OCI-LY1 (cell line): ENCODE measurements at regions not wholly inside any gene's neighbourhood (a gene's known extent, or its start where the extent isn't known, plus 50 kb on each side); places are given as distances from the start of the nearest gene placed in this dataset.

ENCODE experiments used
- H2AFZ ChIP-seq: fragments of 200-600 bp; sonication (generic), shearing (Covaris generic); 2 replicates; pipeline ENCODE4 v1.6.0; 2014; ENCODE audit warnings: antibody characterized with exemption, mild to moderate bottlenecking, low read length
- H3F3A ChIP-seq: fragments of 200-600 bp; sonication (generic), shearing (Covaris generic); 2 replicates; pipeline ENCODE4 v1.6.0; 2014; ENCODE audit warnings: mild to moderate bottlenecking, antibody characterized with exemption, low read length, moderate library complexity; ENCODE audit not compliant: insufficient read depth
- H3K27ac ChIP-seq: fragments of 200-600 bp; sonication (generic); 2 replicates; pipeline ENCODE4 v1.5.1; 2014; ENCODE audit warnings: low read length, mixed run types, mild to moderate bottlenecking, low read depth; ENCODE audit not compliant: poor library complexity, severe bottlenecking
- H3K27me3 ChIP-seq: fragments of 200-600 bp; sonication (generic); 2 replicates; pipeline ENCODE4 v1.6.0; 2014; ENCODE audit warnings: antibody characterized with exemption, mild to moderate bottlenecking, low read length, moderate library complexity; ENCODE audit not compliant: insufficient read depth
- H3K36me3 ChIP-seq: fragments of 200-600 bp; sonication (generic); 2 replicates; pipeline ENCODE4 v1.6.1; 2014; ENCODE audit warnings: mild to moderate bottlenecking, antibody characterized with exemption, low read length, moderate library complexity, mixed read lengths; ENCODE audit not compliant: insufficient read depth
- H3K4me1 ChIP-seq: fragments of 200-600 bp; sonication (generic); 2 replicates; pipeline ENCODE4 v1.5.1; 2014; ENCODE audit warnings: mild to moderate bottlenecking, low read length, moderate library complexity; ENCODE audit not compliant: insufficient read depth, severe bottlenecking
- H3K4me2 ChIP-seq: fragments of 200-600 bp; sonication (generic), shearing (Covaris generic); 2 replicates; pipeline ENCODE4 v1.6.1; 2014; ENCODE audit warnings: low read length
- H3K4me3 ChIP-seq: fragments of 200-600 bp; sonication (generic); 2 replicates; pipeline ENCODE4 v1.5.1; 2014; ENCODE audit warnings: low read length, low read depth, mild to moderate bottlenecking, mixed read lengths; ENCODE audit not compliant: poor library complexity, severe bottlenecking
- H3K79me2 ChIP-seq: fragments of 200-600 bp; shearing (Covaris generic); 2 replicates; pipeline ENCODE4 v1.6.1; 2016; ENCODE audit warnings: mixed run types, low read length, mixed read lengths; ENCODE audit not compliant: insufficient read depth
- H3K9ac ChIP-seq: fragments of 200-600 bp; sonication (generic), shearing (Covaris generic); 2 replicates; pipeline ENCODE4 v1.6.1; 2014; ENCODE audit warnings: mild to moderate bottlenecking, low read length, mixed read lengths
- H3K9me2 ChIP-seq: fragments of 200-600 bp; sonication (generic), shearing (Covaris generic); 2 replicates; pipeline ENCODE4 v1.6.1; 2014; ENCODE audit warnings: low read depth, mild to moderate bottlenecking, low read length, mixed read lengths
- H3K9me3 ChIP-seq: fragments of 200-600 bp; shearing (Covaris generic); 2 replicates; pipeline ENCODE4 v1.6.1; 2014; ENCODE audit warnings: low read length, mixed read lengths
- H4K20me1 ChIP-seq: fragments of 200-600 bp; sonication (generic), shearing (Covaris generic); 2 replicates; pipeline ENCODE4 v1.6.0; 2016; ENCODE audit warnings: mild to moderate bottlenecking, low read length; ENCODE audit not compliant: insufficient read depth
- CTCF ChIP-seq: fragments of 200-600 bp; sonication (generic), shearing (Covaris generic); IDR thresholded peaks from 2 replicates; pipeline ENCODE4 v1.5.1; 2017; ENCODE audit warnings: mild to moderate bottlenecking, antibody characterized with exemption, low read length, moderate library complexity, mixed read lengths
- EZH2 ChIP-seq: fragments of 200-600 bp; sonication (generic), shearing (Covaris generic); IDR thresholded peaks from 2 replicates; pipeline ENCODE4 v1.8.0; 2017; ENCODE audit warnings: borderline replicate concordance, mixed run types, mild to moderate bottlenecking, antibody characterized with exemption, low read length, moderate library complexity, mixed read lengths

DNA sequence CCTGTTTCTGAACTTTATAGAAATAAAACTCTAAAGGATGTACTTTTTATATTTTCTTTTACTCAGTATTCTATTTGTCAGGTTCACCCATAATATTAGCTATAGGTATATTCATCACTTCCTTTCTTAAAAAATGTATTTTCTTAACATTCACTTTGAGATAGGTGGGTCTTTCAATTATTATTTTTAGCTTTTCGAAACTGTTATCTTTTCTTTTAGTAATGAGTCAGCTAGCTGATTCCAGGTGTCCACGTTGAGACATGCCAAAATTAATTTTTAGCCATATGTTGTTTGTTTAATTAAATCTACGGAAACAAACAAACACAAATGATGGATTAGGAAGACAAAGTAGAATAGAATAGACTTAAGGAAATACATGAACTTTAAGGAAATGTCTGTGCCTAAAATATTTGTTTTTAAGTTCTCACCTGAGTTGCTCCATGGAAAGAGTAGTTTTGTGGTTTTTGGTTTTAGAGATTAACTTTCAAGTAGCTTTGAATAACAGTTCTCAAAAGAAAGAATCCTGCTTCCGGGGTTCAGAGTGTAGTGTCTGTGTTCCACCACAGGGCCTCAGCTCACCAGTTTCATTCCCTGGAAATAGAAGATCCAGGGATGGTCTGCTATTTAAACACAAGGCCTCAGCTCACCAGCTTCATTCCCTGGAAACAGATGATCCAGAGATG, 435.0 kb downstream of the HAO1 start:
- TF ChIP-seq CTCF = no peak
- no peak for TF ChIP-seq EZH2

GRCh38 chr20:7505835-7506221, 434.4 kb downstream of the HAO1 start:
- Histone ChIP-seq H3K9me2 (no peaks in the 10 kb centered on the region), H3K9me3 (no peaks in the 10 kb centered on the region), H3K9ac (no peak overlapping the region), H3K36me3 (no peaks in the 10 kb centered on the region), H3F3A (no peaks in the 10 kb centered on the region), H3K27me3 (no peaks in the 10 kb centered on the region), H2AFZ (no peak overlapping the region), H3K4me1 (no peaks in the 10 kb centered on the region), H4K20me1 (no peaks in the 10 kb centered on the region), H3K4me2 (no peak overlapping the region), H3K4me3 (no peak overlapping the region), H3K27ac (no peak overlapping the region), H3K79me2 (no peaks in the 10 kb centered on the region)
- TF ChIP-seq CTCF = no peak
- no peak for TF ChIP-seq EZH2

More for the DNA sequence above, 435.0 kb downstream of the HAO1 start:
- Histone ChIP-seq H3K4me2 (no peak overlapping the region), H2AFZ (no peak overlapping the region), H3K4me1 (no peaks in the 10 kb centered on the region), H3K9ac (no peak overlapping the region), H3K9me2 (no peaks in the 10 kb centered on the region), H3K4me3 (no peak overlapping the region), H4K20me1 (no peaks in the 10 kb centered on the region), H3F3A (no peaks in the 10 kb centered on the region), H3K27me3 (no peaks in the 10 kb centered on the region), H3K27ac (no peak overlapping the region), H3K36me3 (no peaks in the 10 kb centered on the region), H3K79me2 (no peaks in the 10 kb centered on the region), H3K9me3 (no peaks in the 10 kb centered on the region)

GRCh38 chr20:7516621-7517111, 423.6 kb downstream of the HAO1 start:
- Histone ChIP-seq H3K9ac (no peak overlapping the region), H3K4me2 (no peak overlapping the region), H2AFZ (no peak overlapping the region), H3K9me2 (no peaks in the 10 kb centered on the region), H3K27ac (no peak overlapping the region), H3K4me3 (no peak overlapping the region), H4K20me1 (no peaks in the 10 kb centered on the region), H3K36me3 (no peaks in the 10 kb centered on the region), H3K27me3 (no peaks in the 10 kb centered on the region), H3F3A (no peaks in the 10 kb centered on the region), H3K79me2 (no peaks in the 10 kb centered on the region), H3K4me1 (no peaks in the 10 kb centered on the region), H3K9me3 (no peaks in the 10 kb centered on the region)
- no peak for TF ChIP-seq EZH2
- TF ChIP-seq CTCF = no peak
